Right lobe of liver (tissue), 4 donors: ENCODE measurements at regions not wholly inside any gene's neighbourhood (a gene's known extent, or its start where the extent isn't known, plus 50 kb on each side); places are given as distances from the start of the nearest gene placed in this dataset.

Experiments used
- POLR2A ChIP-seq: fragments of 450-650 bp; IDR thresholded peaks from one replicate; pipeline ENCODE4 v1.6.1; 2017; ENCODE audit warnings: antibody characterized with exemption, mild to moderate bottlenecking
- TF ChIP-seq, protein P1 (sequence below), 4 donors: fragments of 200-600 bp in 3 of 4; fragments of 450-650 bp in 1 of 4; IDR thresholded peaks; one replicate each; pipeline versions ENCODE4 v1.5.1 to v1.8.0; 2016 to 2022; ENCODE audit warnings: antibody characterized with exemption in 4 of 4, mild to moderate bottlenecking in 2 of 4
- donor health status: DM: no; HTN: no; CAD: no.
- donor health status: DM: no; HTN: no; CAD: no.
- donor health status: DM: no; HTN: yes; CAD: no.

DNA sequence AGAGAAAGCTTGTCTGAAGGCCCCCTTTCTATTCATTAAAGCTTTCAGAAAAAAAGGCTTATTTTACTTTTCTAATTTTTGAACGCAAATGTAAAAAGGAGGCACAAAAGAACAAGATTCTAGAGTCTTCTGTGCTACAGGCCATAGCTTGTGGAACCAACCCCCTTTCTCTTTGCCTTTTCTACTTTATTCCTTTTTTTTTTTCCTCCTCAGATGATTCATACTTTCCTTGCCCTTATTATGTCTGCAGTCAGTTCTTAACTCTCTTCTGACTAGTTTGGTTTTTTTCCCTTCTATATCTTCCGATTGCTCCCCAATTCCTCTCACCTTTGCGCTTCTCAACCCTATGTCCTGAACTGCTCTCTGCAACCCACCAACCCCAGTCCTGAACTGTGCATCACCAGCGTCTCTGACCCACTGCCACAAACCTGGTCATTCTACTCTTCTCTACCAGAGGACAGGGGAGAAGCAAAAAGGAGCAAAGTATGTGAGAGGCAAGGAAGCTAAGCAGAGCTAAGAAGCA lies 56.9 kb upstream of the WIPF1 start:
- TF ChIP-seq, protein P1, sequence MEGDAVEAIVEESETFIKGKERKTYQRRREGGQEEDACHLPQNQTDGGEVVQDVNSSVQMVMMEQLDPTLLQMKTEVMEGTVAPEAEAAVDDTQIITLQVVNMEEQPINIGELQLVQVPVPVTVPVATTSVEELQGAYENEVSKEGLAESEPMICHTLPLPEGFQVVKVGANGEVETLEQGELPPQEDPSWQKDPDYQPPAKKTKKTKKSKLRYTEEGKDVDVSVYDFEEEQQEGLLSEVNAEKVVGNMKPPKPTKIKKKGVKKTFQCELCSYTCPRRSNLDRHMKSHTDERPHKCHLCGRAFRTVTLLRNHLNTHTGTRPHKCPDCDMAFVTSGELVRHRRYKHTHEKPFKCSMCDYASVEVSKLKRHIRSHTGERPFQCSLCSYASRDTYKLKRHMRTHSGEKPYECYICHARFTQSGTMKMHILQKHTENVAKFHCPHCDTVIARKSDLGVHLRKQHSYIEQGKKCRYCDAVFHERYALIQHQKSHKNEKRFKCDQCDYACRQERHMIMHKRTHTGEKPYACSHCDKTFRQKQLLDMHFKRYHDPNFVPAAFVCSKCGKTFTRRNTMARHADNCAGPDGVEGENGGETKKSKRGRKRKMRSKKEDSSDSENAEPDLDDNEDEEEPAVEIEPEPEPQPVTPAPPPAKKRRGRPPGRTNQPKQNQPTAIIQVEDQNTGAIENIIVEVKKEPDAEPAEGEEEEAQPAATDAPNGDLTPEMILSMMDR (IDR thresholded peaks at IDR 0.05) = no peak
- TF ChIP-seq POLR2A = no peak
